KBM-7 (cell line): ENCODE measurements at regions not wholly inside any gene's neighbourhood (a gene's known extent, or its start where the extent isn't known, plus 50 kb on each side); places are given as distances from the start of the nearest gene placed in this dataset.

Experiments
- DNase-seq: peaks from one replicate; pipeline ENCODE4 v3.0.0-alpha.2; 2015
- in situ Hi-C: fragments of 300-500 bp; cut with MboI; formaldehyde crosslinking; loops from 2 replicates; pipeline ENCODE4 v1.14.3; 2020; ENCODE audit warnings: low sequenced_read_pairs, low pct_unique_long_range_greater_than_20kb, mixed read lengths

DNA sequence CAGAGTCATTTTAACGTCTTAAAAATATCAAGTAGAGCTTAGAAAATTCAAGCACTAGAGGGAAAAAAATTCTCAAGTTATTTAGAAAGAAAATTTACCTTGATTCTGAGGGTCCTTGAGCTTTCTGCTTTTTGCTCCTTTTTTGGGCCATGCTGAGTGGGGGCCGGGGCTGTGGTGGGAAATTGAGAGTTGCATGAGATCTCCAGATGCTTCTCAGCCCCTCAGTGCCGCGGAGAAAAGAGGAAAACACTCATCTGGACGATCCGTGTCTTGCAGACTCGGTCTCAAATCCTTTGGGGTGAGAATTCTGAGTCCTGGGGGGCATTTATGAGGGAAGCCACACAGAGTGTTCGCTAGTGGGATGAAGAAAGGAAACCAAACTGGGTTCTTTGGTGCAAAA lies 700.8 kb downstream of the TBC1D22A start:
- in situ Hi-C loops: no loop called here
- DNase-seq: no peak

DNA sequence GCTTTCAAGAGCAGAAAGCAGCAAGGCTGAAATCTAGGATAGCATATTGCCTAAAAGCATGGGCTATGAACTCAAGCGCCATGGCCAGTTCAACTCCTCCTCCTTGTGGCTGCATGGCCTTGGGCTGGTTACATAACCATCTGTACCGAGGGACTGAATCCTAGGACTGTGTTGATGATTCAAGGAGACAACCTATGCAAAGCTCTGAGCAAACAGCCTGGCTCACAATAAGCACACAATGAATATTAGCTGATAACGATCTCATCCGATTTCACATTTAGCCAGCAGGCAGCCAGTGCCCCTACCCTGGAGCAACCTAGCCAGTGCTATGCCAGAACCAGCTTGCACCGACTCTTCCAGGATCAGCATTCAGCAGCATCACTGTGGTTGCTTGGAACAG lies 698.4 kb downstream of the TBC1D22A start:
- in situ Hi-C loops: no loop called here
- no peak for DNase-seq

DNA sequence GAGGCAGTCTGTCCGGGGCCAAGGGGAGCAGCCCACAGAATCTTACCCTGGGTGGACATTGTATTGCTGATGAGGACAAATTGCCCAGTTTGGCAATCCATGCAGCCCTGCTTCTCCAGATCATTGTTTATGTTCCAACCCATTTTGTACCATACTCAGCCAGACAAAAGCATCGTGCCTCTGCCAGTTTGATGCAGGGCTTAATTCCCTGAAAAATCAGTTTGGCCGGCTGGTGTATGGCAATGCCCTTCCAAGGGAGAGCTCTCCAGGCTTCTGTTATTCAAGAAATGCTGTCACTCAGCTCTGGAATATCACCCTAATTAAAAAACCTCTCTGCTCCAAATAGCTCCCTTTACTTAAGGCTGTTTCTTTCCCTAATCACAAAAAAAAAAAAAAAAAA lies 697.7 kb downstream of the TBC1D22A start:
- in situ Hi-C loops: no loop called here
- no peak for DNase-seq

DNA sequence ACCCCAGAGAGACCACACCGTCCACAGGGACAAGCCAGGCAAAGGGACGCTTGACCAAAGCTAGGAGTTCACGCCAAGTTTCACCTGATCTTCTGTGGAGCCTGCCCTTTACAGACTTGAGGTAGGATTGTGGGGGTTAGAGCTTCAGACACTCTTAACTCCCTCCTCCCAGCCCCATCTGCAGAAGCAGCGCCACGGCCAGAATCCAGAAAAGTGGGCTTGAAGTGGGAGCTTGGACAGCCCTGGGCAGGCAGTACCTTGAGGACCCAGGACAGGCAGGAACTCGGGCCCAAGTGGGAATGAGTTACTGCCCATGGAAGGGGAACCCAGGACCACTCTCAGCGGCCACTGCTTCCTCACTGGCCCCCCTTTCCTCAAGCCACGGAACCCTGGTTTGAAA lies 695.9 kb downstream of the TBC1D22A start:
- no peak for DNase-seq
- in situ Hi-C loops: no loop called here

DNA sequence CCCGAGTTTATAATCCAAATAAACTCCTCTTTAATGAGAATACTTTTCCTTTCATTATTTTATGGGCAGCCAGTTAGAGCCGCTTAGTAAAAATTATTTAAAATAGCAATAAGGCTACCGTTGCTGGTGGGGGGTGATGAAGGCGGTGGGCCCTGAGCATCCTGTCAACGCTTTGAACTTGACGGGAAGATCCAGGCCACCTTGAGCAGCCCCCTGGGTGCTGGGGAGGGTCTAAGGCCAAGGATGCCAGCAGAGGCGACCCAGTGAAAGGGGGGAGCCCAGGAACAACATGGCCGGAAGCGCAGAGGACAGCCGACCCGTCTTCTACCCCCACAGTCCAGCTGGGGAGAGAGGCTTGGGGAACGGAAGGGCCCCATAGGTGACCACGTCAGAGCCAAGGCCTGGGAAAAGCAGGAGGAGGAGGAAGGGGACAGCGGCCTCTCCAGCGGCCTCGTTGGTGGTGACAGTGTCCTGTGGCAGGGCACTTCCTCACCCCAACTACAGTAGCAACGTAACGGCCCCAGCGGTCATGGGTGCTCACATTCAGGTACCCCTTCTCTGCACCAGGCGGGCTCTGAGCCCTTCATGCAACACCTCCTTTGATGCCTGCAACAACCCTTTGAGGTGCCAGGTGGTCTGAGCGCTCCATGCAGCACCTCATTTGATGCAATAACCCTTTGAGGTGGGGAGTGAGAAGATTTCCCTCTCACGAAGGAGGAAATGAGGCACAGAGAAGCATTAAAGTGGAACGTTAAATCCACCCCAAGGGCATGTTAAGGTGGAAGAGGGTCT lies 695.3 kb downstream of the TBC1D22A start:
- DNase-seq: no peak
- in situ Hi-C loops: no loop called here

DNA sequence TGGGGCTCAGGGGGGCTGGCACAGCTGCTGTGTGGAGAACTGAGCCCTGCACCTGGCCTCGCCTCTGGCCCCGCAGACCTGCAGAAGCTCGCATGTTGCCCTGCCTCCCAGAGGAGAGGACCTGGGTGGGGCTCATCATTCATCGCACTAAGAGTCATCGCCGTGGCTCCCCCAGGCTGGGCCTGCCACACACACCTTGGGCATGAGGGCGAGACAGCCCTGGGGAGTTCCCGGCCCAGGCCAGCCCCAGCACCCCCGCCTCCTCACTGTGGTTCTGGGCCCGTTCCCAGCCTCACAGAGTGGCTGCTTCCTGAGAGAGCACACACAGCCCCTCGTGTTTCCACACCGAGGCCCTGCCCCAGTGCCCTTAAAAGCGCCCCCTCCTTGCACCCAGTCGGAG lies 694.6 kb downstream of the TBC1D22A start:
- in situ Hi-C loops: no loop called here
- DNase-seq: no peak

DNA sequence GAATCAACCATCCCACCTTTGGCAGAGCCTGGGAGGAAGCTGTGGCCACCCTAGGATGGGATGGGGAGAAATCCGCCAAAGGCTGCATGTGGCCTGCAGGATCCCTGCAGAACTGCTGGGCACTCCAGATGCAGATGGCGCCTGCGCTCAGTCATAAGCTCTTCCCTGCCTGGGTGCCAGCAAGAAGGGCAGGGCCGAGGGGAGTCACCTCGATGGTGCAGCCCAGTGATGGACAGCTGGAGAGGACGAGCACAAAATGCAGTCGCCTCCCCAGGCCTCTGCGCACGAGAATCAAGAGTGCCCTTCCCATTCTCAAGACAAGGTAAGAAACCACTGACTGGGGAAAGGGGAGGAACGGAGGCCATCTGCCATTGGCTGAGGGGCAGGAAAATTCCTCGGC lies 693.6 kb downstream of the TBC1D22A start:
- no peak for DNase-seq
- in situ Hi-C loops: no loop called here

DNA sequence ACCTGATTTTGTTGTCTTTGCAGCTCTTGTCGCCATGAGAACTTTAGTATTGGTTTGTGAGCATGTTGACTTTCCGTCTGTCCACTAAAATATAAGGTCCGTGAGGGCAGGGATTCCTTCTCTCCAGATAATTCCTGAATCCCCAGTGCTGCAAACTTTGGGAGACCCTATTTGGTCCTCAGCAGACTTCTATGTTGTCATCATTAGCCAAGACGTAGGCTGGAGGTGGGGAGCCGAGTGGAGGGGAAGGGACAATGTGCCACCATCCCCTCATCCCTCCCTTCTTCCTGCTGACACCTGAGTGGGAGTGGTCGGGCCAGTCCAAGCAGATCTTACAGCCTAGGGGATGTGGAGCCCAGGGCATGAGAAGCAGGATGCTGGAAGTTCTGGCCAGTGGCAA lies 690.6 kb downstream of the TBC1D22A start:
- DNase-seq: no peak
- in situ Hi-C loops: no loop called here

DNA sequence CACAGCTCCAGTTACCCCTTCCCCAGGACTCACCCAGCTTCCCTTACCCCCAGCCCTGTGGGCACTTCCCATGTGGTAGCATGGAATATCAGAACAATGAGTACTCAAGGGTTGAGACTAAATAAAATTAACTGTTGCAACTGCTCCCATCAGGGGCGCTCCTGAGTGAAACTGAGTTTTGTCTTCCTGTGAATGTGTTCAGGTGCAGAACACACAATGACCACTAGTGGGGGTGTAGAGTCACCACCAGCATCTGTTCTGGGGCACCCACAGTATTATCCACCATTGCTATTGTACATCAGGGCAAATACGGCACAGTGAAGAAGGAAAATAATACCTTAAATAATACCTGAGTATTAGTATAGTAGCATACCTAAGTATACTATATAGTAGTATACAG lies 689.7 kb downstream of the TBC1D22A start:
- in situ Hi-C loops: no loop called here
- DNase-seq: peak; percentile 50

DNA sequence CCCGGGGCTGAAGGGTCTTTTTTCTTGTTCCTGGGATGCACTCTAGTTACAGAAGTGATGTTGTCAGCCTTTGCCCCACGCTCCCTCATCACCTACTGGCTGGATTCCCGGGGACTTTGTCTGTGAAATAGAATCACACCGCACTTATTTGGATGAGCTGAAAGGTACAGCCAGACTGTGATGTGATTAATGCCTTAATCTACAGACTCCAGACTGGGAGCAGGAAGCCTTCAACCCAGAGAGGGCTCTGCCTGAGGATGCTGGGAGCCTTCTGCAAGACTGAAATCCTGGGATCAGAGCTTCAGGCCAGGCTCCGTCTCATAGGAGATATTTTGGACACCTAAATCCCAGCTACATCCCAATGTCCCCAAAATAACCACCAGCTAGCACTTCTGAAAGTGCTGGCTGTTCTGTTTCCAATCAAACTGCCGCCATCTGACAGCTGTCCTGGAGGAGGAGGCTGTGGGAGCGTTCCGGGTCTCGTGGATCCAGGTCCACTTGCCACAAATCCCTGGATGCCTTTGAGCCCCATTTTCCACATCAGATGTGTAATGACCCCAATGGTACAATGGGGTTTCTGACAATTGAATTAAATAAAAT lies 688.5 kb downstream of the TBC1D22A start:
- no peak for DNase-seq
- in situ Hi-C loops: no loop called here

DNA sequence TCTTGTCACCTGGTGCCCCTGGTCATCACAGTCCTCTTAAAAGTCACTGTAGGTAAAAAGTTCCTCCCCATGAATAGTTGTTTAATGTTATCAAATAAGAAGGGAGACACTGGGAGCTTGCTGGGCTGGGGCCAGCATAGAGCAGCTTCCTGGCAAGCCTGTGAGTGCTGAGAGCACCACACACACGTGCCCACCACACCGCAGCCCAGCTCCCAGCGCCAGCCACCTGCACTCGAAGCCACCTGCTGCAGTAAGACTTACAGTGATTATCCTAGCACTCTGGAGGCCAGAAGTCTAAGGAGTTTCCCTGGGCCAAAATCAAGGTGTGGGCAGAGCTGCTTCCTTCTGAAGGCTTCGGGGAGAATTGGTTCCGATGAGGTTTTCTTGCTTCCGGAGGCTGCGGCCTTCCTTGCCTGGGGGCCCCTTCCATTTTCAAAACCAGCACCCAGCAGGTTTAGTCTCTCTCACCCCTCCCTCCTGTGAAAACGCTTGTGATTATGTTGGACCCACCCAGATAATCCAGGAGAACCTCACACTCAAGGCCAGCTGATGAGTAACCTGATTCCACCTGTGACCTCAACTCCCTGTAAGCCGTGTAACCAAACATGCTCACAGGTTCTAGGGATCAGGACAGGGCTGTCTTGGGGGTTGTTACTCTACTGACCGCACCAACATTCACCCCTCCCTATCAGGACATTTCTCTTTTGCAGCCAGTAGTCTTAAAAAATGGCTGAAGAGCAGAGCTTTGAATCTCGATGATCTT lies 687.2 kb downstream of the TBC1D22A start:
- no peak for DNase-seq
- in situ Hi-C loops: no loop called here

DNA sequence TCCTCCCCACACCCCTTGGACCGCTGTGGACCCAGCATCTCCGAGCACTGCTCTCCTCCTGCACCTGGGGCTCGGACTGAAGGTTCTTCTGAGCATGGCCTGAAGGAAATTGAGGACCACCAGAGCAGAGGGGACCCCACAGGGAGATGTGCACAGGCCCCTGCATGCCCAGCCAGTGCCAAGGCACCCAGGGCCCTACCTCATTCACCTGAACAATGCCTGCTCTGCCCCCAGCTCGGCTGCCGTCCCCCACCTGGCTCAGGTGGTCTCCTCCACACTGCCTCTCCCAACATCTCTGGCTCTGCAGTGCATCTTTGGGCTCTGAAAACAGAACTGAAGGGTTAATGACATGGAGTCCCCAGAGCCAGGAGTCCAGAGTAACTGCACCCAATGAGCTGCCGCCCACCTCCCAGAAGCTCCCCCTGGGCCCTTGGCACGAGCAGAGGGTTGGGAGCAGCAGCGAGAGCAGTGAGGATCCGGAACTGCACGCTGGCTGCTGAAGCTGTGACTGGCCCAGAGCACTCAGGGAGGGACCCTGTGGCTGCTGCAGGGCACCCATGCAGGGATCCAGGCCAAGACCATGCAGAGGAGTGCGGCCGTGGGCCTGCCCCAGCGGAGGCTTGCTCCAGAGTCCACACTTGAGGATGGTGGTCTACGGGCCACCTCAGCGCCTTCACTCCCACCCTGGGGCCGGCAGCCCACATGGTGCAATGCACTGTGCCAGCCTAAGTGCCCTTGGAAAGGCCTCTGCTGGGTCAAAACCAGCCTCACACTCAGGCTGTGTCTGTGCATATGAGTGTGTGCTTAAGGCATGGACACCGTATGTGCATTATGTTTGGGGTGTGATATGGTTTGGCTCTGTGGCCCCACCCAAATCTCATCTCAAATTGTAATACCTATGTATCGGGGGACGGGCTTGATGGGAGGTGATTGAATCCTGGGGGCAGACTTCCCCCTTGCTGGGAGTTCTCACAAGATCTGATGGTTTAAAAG lies 686.1 kb downstream of the TBC1D22A start:
- no peak for DNase-seq
- in situ Hi-C loops: no loop called here

DNA sequence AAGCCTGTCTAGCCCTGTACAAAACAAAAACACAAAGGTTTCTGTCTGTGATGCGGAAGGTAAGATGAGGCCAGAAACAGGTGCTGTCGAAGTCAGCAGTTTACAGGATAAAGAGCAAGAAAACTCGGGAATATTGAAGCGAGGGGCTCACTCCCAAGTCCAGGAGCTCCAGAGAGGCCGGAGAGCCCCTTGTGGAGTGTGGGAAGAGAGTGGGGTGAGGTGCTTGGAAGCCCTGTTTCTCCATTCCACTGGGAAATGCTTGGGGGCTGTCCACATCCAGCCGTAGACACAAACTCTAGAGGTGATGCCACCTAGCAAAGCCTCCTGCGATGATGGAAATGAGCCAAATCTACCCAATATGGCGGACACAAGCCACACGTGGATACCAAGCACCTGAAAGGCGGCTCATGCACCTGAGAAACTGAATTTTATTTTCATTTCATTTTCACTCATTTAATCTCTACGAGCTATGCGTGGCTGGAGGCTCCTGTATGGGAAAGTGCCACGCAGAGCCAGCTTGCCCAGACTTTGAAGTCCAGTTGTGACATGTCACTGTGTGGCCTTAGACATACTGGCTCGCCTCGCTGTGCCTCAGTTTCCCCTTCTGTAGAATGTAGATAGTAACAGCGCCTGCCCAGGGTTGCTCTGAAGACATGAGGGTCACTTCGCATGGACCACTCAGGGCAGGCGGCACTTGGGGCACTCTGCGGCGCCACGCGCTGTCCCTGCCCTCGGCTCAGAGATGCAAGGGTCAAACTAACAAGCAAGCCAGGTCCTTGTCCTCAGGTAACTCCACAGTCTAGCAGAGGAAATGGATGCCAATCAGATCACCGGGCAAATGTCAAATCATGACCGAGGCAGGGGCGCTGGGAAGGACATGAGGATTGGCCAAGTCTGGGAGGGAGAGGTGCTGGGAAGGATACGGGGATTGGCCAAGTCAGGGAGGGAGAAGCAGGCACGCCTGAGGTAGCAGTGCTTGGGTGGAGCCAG lies 684.7 kb downstream of the TBC1D22A start:
- in situ Hi-C loops: no loop called here
- DNase-seq: no peak

DNA sequence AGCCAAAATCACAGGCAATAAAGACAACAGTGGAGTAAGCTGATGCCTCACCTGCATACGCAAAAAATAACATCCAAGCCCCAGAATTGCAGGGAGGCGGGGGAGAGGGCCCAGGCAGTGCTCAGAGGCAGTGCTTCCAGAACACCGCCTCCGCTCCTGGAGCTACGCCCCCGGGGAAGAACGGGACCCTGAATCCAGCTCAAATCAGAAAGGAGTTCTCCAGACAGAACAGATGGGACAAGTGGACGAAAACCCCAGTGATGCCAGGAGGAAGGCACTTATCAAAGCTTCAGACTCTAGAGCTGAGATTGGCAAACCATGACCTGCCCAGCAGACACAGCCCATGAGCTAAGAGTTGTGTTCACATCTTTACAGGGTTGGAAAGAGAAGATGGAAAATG lies 683.9 kb downstream of the TBC1D22A start:
- in situ Hi-C loops: no loop called here
- DNase-seq: no peak

DNA sequence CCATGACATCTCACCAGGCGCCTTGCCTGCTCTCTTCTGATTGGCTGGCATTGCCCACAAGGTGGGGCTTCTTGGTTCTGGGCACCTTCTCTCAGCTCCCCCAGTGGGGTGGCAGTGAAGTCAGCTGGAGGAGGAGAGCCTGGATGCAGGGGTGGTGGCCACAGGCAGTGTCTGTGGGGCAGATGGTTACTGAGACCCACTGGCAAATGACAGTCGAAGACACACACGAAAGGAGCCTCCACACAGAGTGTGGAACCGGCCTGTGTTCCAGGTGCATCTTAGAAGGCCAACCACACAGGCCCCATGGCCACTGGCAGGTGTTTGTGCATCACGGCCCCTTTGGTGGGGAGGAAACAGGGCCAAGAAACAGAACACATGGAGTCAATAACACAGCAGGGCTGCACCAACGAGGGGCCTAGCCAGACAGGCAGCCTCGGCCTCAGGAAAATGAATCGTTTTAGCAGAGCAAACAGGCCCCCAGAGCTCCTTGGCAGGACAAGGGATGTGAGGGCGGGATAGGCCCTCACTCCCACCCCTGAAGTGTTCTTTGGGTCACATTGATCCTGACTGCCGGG lies 683.4 kb downstream of the TBC1D22A start:
- in situ Hi-C loops: no loop called here

DNA sequence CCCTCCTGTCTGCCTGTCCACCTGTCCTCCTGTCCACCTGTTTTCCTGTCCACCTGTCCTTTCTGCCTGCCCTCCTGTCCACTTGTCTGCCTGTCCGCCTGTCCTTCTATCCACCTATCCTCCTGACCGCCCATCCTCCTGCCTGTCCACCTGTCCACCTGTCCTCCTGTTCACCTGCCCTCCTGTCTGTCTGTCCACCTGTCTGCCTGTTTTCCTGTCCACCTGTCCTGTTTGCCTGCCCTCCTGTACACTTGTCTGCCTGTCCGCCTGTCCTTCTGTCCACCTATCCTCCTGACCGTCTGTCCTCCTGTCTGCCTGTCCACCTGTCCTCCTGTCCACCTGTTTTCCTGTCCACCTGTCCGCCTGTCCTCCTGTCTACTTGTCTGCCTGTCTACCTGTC lies 682.8 kb downstream of the TBC1D22A start:
- DNase-seq: no peak
- in situ Hi-C loops: no loop called here

More for the DNA sequence above, 683.4 kb downstream of the TBC1D22A start:
- DNase-seq: no peak

DNA sequence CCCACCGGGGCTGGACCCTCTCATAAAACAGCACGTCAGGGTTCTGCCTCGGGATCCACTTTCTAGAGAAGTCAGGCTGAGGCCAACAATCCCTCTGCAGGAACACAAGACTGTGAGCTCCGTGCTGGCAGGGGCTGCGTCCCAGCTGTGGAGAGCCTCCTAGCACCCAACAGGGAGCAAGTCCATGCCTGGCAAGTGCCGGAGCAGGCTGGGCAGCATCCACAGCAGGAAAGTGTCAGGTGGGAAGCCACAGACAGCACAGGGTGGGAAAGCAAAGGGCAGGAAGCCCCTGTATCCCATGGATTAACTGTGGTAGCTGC lies 682.3 kb downstream of the TBC1D22A start:
- in situ Hi-C loops: no loop called here
- no peak for DNase-seq
